Stimulated activated CD8-positive, alpha-beta memory T cell treated with anti-CD3 and anti-CD28 coated beads, Interleukin-4, amount 100 ng/mL, for 48 hours (primary cell): ENCODE measurements at regions not wholly inside any gene's neighbourhood (a gene's known extent, or its start where the extent isn't known, plus 50 kb on each side); places are given as distances from the start of the nearest gene placed in this dataset.

Experiments
- DNase-seq: peaks from one replicate; pipeline ENCODE4 v3.0.0-alpha.2; 2020

DNA sequence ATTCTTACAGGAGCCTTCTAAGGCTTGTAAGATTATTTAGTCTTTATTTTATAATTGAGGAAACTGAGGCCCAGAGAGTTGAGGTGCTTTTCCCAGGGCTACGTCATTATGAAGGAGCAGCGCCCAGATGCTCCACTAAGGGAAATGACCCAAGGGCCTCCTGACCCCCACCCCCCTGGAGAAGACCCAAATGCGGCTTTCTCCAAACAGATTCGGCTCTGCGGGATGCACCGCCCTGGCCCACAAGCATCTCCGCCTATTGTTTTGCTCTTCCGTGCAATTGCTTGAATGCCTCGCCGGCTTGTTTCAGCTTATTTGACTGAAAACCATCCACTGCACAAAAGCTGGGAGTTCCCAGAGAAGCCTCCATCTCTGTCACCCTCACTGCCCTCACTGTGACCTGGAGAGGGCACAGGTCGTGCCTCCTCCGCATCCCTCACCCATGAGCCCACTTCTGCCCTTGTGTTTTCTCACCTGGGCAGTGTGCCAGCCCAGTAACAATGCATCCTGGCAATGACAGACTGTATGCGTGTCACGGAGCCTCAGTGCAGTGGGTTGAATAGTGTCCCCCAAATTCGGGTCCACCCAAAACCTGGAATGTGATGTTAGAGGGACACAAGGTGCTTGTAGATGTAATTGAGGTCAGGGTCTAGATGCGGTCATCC lies 790.2 kb downstream of the TBC1D22A start:
- no peak for DNase-seq

DNA sequence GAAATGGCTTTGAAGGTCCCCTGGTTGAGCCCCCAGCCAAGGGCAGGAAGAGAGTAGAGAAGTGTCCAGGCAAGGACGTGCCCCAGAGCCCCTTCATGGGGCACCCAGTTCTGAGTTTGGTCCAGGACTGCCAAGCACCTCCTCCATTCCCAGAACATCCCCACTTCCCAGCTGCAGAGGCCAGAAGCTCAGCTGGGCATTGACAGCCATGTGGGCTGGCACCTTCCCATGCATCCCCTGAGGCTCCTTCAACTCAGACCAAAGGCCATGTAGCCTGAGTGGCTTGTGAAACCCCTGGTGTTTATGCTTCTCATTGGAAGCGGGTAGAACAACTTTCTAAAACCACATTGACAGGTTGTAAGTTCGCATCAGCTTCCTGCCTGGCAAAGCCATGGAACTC lies 789.6 kb downstream of the TBC1D22A start:
- no peak for DNase-seq

DNA sequence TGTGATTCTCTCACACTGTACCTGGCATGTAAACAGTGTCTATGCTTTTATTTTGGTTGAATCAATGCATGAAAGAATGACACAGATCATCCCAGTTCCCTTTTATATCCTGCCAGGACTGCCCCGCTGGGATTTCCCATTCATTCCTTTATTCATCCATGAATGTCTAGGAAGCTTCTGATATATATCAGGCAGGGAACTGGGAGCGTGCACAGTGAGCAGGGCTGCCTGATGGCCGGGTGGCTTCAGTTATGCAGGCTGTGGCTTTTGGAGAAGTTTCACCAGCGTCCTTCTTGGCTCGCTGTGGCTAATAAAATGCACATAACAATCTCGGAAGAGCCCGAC lies 789.0 kb downstream of the TBC1D22A start:
- no peak for DNase-seq

DNA sequence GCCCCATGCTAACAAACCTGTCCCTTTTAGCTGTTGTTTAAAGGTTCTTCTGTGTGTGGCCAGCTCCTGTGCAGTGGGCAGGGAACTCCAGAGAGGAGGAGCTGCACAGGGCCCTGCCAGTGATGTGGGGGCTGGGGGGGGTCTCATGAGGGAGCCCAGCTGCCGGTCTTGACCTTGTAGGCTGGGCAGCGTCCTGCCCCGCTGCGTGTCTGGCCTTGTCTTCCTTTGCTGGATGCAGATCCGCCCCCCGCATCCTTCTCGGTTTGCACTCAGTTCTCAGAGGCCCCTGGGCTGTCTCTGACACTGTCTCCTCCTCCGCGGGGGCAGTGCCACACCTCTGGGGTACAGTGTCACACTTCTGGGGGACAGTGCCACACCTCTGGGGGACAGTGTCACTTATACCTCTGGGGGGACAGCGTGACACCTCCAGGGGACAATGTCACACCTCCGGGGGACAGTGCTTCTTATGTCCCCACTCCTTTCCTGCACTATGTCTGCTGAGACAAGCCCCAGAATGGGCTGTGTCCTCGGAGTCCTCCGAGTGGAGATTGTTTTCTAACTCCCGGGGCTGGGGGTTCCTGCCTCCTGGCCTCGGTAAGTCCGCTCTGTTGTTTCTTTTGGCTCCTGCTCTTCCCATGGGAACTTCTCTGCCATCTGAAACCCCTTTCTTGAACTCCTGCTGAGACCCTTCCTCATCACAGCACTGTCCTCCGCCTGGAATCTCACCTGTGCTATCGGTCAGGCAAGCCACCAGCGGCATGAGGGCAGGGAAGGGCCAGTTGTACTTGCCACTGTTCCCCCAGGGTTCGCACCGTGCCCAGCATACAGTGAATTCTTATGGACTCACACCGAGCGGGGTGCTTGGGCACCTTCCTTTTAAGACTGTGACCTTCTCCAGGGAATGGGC lies 788.3 kb downstream of the TBC1D22A start:
- no peak for DNase-seq

DNA sequence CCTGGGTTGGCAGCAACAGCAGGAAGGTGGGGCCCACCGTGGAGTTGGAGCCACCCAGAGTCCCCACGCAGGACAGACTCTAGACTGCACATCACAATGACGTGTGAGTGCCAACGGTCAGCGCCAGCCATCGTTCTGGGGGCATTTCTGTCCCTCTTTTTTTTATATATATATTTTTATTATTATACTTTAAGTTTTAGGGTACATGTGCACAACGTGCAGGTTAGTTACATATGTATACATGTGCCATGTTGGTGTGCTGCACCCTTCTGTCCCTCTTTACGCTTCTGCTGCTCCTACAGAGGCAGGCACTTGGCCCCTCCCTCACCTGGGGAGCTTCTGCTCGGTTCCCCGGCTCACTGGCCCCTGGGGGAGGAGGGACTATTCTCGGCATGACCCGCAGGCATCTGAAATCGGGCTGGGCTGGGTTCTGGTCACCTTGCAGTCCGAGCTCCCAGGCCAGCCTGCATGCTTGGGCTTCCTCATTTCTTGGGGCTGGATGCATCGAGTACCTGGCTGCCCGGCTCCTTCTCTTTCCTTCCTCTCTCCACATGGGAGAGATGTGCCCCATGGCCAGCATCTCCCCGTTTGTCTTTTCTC lies 787.4 kb downstream of the TBC1D22A start:
- no peak for DNase-seq

DNA sequence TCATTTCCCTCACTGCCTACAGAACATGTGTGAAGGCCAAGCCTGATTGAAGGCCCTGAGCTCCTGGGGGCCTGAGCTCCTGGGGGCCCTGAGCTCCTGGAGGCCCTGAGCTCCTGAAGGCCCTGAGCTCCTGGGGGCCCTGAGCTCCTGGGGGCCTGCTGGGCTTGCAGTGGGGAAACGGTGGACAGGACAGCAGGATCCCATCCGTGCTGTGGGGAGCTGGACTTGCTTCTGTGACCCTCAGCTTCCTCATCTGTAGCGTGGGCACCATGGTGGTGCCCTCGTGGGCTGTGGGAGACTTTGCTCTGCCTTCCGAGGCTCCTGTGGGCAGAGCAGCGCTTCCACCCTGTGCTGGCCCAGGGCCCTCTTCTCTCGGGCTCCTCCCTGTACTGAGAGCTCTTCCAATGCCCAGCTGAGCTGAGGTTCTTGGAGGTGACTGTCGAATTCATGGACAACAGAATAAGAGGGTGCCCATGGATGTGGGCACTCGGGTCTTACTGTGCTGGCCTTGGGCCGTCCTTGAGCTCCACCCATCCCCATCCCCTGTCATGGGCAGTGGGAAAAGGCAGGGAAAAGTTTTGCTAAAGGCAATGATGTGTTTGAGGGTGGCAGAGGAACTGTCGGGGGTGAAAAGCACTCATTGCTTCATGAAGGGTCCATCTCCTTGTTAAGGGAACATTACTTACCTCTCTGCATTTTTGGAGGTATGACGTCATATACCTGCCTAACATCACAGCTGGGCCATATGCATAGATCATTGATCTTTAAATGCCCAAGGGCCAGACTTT lies 786.7 kb downstream of the TBC1D22A start:
- no peak for DNase-seq

DNA sequence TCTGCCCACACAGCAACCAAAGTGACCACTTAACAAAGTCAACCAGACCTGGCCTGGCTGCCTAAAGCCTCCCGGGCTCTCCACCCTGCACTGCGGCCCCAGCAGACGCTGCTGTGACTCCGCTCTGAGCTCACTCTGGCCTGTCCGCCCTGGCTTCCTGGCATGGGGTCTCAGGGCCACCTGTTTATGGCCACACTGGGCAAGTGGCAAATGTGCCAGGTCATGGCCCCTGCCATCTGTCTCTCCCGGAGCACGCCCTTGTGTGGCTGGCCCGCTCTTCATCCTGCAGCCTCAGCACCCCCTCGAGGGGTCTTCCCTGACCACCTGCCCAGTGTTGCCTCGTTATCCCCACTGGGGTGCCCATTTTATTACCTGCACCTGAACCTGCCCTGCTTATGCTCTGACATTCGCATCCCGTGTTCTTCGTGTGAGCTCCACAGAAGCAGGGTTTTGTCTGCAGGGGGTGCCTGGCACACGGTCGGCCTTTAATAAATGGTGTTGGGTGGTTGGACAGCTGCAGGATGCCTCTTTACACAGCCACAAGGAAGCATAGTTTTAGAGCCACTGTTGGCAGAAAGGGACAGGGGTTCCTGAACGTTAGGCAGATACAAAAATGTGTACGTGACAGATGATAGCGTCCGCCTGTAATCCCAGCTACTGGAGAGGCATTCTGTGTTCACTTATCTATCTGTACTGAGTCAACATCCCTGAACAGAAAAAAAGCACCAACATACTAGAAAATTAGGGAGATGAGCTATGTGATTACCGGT lies 785.6 kb downstream of the TBC1D22A start:
- no peak for DNase-seq

DNA sequence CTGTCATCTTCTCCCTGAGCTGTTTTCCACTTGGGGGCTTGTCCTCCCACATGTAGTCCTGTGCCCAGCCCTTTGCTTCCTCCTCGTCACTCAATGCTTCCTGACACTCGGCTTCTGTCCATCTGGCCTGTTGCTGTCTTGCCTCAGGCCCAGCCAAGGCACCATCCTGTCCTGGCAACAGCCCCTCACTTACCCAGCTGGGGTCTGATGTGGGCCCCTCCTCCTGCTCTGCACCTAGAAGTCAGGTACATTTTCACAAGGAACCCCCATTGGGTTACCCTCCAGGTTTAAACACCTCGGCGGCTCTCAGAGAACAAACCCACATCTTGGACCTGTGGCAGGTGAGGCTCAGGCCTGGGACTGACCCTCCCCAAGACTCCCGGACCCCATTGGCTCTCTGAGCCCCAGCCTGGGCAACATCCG lies 784.8 kb downstream of the TBC1D22A start:
- DNase-seq: no peak

DNA sequence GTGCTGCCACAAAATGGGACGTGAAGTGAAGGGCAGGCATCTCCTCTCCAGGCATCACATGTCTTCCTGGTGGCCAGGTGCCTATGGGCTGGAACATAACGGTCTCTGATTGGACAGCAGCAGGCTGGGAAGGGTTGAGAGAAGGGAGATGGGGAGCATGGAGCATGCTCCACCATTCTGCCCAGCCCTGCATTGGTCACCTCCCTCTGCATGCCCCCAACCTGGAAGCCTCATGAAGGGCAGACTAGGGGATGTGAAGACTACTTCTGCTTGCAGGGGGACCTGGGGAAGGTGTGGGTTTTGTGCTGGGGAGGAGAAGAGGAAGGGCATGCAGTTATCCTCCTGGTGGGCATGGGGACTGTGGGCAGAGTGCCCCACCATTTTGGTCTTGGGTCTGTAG lies 782.2 kb downstream of the TBC1D22A start:
- no peak for DNase-seq

DNA sequence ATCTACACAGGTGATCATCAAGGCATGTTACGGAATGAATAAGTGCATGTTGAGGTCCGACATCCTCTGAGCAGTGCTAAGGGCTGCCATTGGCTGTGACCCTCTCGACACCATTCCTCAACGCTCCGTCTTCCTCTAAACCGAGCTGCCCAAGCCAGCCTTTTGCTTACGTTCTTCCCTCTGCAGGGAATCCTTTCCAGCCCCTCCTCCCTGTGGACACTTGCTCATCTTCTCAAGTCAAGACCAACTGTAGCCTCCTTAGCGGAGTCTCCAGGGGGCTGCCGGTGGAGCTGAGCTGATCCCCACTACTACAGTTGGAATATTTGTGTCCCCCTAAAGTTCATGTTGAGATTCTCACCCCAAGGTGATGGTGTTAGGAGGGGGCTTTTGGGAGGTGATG lies 781.0 kb downstream of the TBC1D22A start:
- no peak for DNase-seq

DNA sequence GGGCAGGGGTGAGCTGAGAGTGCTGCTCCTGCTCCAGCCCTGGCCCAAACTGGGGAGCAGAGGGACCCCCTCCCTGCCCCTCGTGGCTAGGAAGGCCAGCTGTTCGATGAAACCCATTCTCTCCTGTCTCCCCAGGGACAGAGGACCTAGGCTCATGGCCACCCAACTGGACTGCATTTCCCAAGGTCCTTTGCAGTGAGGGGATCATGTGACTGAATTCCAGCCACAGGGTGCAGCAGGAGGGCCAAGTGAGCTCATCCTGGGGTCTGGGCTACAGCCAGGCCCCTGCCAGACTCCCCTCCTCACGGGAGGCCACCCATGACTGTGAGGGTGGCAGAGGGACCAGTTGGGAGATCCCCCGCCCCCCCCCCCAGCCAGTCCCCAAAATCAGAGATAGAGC lies 777.6 kb downstream of the TBC1D22A start:
- no peak for DNase-seq

DNA sequence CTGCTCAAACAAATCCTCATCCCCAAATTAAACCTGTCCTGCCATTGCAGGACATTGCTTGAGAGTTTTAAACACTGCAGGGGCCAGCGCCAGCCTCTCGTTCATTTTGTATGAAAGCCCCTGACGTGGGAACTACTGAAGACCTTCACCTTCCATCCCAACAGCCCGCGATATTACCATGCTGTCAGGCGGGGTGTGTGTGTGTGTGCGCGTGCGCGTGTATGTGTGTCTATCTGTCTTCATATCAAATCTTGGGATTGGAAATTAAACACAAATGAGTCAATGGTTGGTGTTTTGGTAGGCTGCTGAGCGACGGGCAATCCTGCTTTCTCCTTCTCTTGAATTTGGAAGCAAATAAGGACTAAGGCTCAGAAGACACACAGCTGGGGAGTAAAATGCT lies 776.9 kb downstream of the TBC1D22A start:
- no peak for DNase-seq

DNA sequence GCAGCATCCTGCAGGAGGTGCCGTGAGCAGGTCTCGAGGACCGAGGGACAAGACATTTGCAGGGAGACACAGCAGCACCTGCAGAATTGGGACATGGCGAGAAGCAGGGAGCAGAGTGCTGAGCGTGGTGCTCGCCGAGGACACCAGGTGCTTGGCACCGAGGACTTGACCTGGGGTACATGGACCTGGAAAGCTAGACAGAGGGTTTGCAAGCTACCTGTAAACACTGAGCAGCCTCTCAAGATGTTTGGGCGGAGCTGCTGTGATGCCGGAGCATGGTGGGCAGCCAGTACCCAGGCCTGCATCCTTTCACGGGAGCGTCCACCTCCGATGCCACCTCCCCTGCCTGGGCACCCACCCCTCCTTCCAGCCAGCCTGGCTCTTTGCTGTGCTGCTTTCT lies 773.2 kb downstream of the TBC1D22A start:
- DNase-seq: no peak

DNA sequence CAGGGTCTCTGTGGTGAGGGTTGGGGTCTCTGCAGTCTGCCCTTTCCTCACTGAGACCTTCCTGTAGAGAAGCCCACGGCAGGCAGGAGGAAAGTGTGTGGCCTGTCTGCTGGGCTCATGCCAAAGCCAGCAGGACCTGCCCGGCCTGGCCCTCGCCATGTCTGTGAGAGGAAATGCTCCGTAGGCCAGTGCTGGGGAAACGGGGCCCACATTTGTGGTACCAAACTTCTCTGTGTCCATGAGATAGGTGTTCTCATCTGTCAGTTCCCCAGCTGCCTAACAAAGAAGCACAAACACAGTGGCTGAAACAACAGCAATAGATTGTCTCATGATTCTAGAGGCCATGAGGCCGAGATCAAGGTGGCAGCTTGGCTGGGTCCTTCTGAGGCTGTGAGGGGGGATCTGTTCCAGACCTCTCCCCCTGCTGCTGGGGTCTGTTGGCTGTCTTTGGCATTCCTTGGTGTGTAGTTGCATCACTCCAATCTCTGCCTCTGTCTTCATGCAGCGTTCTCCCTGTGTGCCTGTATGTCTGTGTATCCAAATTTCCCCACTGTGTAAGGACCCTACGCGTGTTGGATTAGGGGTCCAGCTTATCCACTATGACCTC lies 772.5 kb downstream of the TBC1D22A start:
- no peak for DNase-seq

DNA sequence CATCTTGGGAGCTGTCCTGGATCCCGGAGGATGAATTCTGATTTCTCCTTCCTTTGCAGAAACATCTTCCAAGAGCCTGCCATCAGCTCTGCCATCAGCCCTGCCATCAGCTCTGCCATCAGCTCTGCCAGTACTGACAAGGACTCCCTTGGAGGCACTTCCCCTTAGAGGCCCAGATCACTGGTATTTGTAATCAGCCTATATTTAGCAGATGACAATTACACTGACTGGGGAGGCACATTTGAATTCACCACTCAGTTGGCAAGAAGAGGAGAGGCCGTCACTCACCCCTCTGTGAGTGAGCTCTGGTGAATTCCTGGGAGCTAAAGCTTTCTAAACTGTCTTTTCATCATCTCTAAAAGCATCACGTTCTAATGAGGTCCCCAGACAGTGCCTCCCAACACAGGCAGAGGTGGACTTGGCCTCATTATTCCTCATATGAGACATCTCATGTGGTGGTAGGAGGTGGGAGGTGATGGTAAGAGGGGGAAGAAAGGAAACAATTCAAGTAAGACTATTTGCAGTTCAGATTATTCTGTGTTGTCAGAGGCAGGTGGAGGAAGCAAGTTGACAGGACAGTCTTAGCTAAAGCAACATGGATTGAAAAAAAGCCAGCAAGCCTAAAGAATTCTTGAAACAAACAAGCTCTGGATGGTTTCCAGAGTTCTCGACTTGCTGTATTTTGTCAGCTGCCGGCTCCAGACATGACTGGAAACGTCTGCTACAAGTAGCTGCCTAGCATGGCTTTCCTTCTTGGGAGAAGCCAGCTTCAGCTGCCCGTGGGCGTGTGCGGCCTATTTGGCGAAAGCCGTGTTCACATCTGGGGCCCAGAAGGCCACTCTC lies 771.7 kb downstream of the TBC1D22A start:
- DNase-seq: no peak

DNA sequence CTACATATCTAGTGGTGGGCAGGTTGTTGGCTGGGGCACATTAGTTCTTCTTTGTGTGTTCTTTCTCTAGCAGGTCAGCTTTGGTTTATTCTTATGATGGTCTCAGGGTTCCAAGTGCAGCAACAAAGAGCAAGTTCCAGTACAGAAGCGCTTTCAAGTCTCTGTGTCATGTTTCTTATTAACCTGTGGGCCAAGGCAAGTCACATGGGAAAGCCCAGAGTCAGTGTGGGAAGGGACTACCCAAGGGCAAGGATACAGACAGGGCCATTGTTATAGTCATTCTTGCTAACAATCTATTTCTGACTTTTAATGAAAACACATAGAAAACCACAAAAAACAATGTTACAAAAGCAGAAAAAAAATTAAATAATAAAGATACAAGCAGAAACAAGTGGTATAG lies 754.6 kb downstream of the TBC1D22A start:
- DNase-seq: no peak

DNA sequence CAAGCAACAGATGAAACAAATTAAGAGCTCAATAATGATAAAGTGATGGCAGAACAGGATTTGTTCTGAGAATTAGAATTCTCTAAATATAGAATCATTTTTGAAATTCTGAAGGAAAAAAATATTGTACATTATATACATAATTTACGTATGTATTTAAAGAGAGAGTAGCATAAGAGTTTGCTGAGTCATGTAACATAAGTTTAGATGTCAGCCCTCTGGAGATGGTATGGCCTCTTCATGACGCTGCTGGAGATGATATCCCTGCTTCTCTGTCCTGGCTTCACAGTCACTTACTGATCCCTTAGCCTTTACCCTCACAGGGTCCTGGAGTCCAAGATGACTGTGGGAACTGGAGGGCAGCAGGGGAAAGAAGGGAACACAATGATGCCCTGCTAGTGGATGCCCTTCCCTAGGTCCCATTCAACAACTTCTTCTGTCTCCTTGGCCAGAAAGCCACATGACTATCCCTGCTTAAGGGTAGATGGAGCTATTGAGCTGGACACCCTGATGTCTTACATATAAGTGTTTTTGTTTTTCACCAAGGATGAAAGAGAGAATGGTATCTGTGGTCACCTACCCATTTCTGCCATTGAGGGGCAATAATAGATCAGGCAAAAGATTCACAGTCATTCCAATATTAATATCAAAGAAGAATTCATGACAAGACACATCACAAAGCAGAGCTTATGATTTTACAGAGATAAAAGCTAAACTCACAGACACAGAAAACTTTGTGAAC lies 753.1 kb downstream of the TBC1D22A start:
- DNase-seq: no peak

DNA sequence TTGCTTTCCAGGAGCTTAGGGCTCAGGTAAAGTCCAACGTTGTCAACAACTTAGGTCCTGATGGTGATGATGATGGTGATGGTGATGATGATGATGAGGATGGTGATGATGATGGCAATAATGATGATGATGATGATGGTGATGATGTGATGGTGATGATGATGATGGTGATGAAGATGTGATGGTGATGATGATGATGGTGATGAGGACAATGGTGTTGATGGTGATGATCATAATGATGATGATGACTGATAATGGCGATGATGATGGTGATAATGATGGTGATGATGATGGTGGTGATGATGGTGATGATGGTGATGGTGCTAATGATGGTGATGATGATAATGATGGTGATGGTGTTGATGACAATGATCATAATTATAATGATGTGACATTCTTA lies 750.2 kb downstream of the TBC1D22A start:
- no peak for DNase-seq

DNA sequence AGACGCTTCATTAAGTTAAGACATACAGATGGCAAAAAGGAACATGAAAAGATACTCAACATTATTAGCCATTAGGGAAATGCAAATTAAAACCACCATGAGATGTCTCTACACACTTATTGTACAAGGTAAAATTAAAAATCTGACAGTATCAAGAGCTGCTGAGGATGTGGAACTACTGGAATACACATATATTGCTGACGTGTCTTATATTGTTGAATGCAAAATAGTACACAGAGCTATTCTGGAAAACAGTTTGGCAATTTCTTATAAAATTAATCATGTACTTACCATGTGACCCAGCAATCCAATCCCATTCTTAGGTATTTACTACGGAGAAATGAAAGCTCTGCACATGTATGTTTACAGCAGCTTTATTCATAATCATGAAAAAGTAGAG lies 742.5 kb downstream of the TBC1D22A start:
- no peak for DNase-seq

DNA sequence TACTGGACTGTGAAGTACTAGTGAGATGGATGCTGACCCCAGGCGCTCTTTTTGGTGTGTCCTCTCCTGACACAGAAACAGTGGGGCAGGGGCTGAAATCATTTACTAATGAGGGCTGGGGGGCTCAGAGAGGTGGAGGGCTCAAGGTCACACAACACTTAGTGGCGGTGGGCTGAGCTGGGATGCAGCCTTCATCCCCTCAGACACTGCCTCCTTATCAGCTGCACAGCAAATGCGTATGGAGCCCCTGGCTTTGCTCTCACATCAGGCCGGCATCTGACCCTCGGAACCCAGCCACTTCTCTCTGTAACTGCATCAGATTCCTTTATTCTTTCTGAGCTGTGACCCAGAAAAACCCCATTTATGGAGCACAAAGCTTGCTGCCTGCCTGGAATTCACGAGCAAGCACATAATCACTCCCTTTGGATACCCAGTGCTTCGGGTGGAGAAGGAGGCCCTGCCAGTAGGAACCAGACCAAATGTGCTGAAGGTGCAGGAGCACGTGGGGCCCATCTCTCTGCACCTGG lies 736.6 kb downstream of the TBC1D22A start:
- DNase-seq: no peak
